ENCODE measurements at regions not wholly inside any gene's neighbourhood (a gene's known extent, or its start where the extent isn't known, plus 50 kb on each side); places are given as distances from the start of the nearest gene placed in this dataset.

- H3K27ac ChIP-seq (ENCODE audit: low read length) = no peak overlapping the region
- H3K9me3 ChIP-seq (ENCODE audit: control insufficient read depth, low read depth, low read length) = peaks cover 4% of the 10 kb centered on the region
- H3K27me3 ChIP-seq (ENCODE audit: control insufficient read depth, insufficient read depth, low read length) = no peaks in the 10 kb centered on the region
- H3K4me1 ChIP-seq (ENCODE audit: control insufficient read depth, insufficient read depth, low read length) = no peaks in the 10 kb centered on the region
- no peak for DNase-seq
- H3K4me3 ChIP-seq (ENCODE audit: low read length) = no peak overlapping the region
- H3K36me3 ChIP-seq (ENCODE audit: control insufficient read depth, insufficient read depth, low read length) = no peaks in the 10 kb centered on the region
- WGBS (ENCODE audit: insufficient coverage, low lambda C conversion rate) = 100% methylated on average over 1 of the region's 4 CpGs
Observed at GRCh38 chr7:155899596-155899995, 87.3 kb upstream of the SHH start.

GRCh38 chr7:155897758-155898386 lies 85.6 kb upstream of the SHH start:
- Histone ChIP-seq H3K27me3 (ENCODE audit: control insufficient read depth, insufficient read depth, low read length) (no peaks in the 10 kb centered on the region), H3K4me1 (ENCODE audit: control insufficient read depth, insufficient read depth, low read length) (no peaks in the 10 kb centered on the region), H3K9me3 (ENCODE audit: control insufficient read depth, low read depth, low read length) (peaks cover 4% of the 10 kb centered on the region), H3K4me3 (ENCODE audit: low read length) (no peak overlapping the region), H3K36me3 (ENCODE audit: control insufficient read depth, insufficient read depth, low read length) (no peaks in the 10 kb centered on the region), H3K27ac (ENCODE audit: low read length) (no peak overlapping the region)
- WGBS (ENCODE audit: insufficient coverage, low lambda C conversion rate) = 100% methylated on average over 1 of the region's 16 CpGs
- DNase-seq = no peak

- no peak for DNase-seq
- 83% methylated on average over 3 of the region's 6 CpGs for WGBS (ENCODE audit: insufficient coverage, low lambda C conversion rate)
- peaks cover 9% of the 10 kb centered on the region for H3K9me3 ChIP-seq (ENCODE audit: control insufficient read depth, low read depth, low read length)
Observed at GRCh38 chr7:155896531-155897263, 84.4 kb upstream of the SHH start.

GRCh38 chr7:155893664-155894063 lies 81.4 kb upstream of the SHH start:
- Histone ChIP-seq H3K36me3 (ENCODE audit: control insufficient read depth, insufficient read depth, low read length) (no peaks in the 10 kb centered on the region), H3K27ac (ENCODE audit: low read length) (no peak overlapping the region), H3K27me3 (ENCODE audit: control insufficient read depth, insufficient read depth, low read length) (no peaks in the 10 kb centered on the region), H3K4me1 (ENCODE audit: control insufficient read depth, insufficient read depth, low read length) (peaks cover 5% of the 10 kb centered on the region), H3K9me3 (ENCODE audit: control insufficient read depth, low read depth, low read length) (peaks cover 13% of the 10 kb centered on the region), H3K4me3 (ENCODE audit: low read length) (no peak overlapping the region)
- DNase-seq = no peak
- WGBS (ENCODE audit: insufficient coverage, low lambda C conversion rate) = no CpG with 5 or more reads among the region's 6 CpGs

More at GRCh38 chr7:155896531-155897263, 84.4 kb upstream of the SHH start:
- no peaks in the 10 kb centered on the region for H3K27me3 ChIP-seq (ENCODE audit: control insufficient read depth, insufficient read depth, low read length)
- H3K4me3 ChIP-seq (ENCODE audit: low read length) = no peak overlapping the region
- H3K27ac ChIP-seq (ENCODE audit: low read length) = no peak overlapping the region
- no peaks in the 10 kb centered on the region for H3K36me3 ChIP-seq (ENCODE audit: control insufficient read depth, insufficient read depth, low read length)
- H3K4me1 ChIP-seq (ENCODE audit: control insufficient read depth, insufficient read depth, low read length) = no peaks in the 10 kb centered on the region

GRCh38 chr7:155893176-155893575 lies 80.9 kb upstream of the SHH start:
- no peak overlapping the region for H3K4me3 ChIP-seq (ENCODE audit: low read length)
- H3K9me3 ChIP-seq (ENCODE audit: control insufficient read depth, low read depth, low read length) = peaks cover 13% of the 10 kb centered on the region
- peaks cover 5% of the 10 kb centered on the region for H3K4me1 ChIP-seq (ENCODE audit: control insufficient read depth, insufficient read depth, low read length)
- 63% methylated on average over 2 of the region's 12 CpGs for WGBS (ENCODE audit: insufficient coverage, low lambda C conversion rate)
- no peak overlapping the region for H3K27ac ChIP-seq (ENCODE audit: low read length)
- DNase-seq = no peak
- no peaks in the 10 kb centered on the region for H3K36me3 ChIP-seq (ENCODE audit: control insufficient read depth, insufficient read depth, low read length)
- H3K27me3 ChIP-seq (ENCODE audit: control insufficient read depth, insufficient read depth, low read length) = no peaks in the 10 kb centered on the region

GRCh38 chr7:155889636-155890511 lies 77.6 kb upstream of the SHH start:
- DNase-seq = peak; percentile 37 to 76
- no CpG with 5 or more reads among the region's 24 CpGs for WGBS (ENCODE audit: insufficient coverage, low lambda C conversion rate)
- no peaks in the 10 kb centered on the region for H3K36me3 ChIP-seq (ENCODE audit: control insufficient read depth, insufficient read depth, low read length)
- H3K27ac ChIP-seq (ENCODE audit: low read length) = no peak overlapping the region
- H3K27me3 ChIP-seq (ENCODE audit: control insufficient read depth, insufficient read depth, low read length) = no peaks in the 10 kb centered on the region
- peaks cover 13% of the 10 kb centered on the region for H3K9me3 ChIP-seq (ENCODE audit: control insufficient read depth, low read depth, low read length)
- no peak overlapping the region for H3K4me3 ChIP-seq (ENCODE audit: low read length)
- H3K4me1 ChIP-seq (ENCODE audit: control insufficient read depth, insufficient read depth, low read length) = peaks cover 5% of the 10 kb centered on the region

GRCh38 chr7:155887174-155887525 lies 74.9 kb upstream of the SHH start:
- WGBS (ENCODE audit: insufficient coverage, low lambda C conversion rate) = no CpG with 5 or more reads among the region's 11 CpGs
- Histone ChIP-seq H3K36me3 (ENCODE audit: control insufficient read depth, insufficient read depth, low read length) (no peaks in the 10 kb centered on the region), H3K9me3 (ENCODE audit: control insufficient read depth, low read depth, low read length) (peaks cover 13% of the 10 kb centered on the region), H3K4me1 (ENCODE audit: control insufficient read depth, insufficient read depth, low read length) (peaks cover 5% of the 10 kb centered on the region), H3K27me3 (ENCODE audit: control insufficient read depth, insufficient read depth, low read length) (no peaks in the 10 kb centered on the region), H3K27ac (ENCODE audit: low read length) (no peak overlapping the region), H3K4me3 (ENCODE audit: low read length) (no peak overlapping the region)
- DNase-seq = no peak

GRCh38 chr7:155886391-155887173 lies 74.3 kb upstream of the SHH start:
- Histone ChIP-seq H3K27me3 (ENCODE audit: control insufficient read depth, insufficient read depth, low read length) (no peaks in the 10 kb centered on the region), H3K4me1 (ENCODE audit: control insufficient read depth, insufficient read depth, low read length) (peaks cover 5% of the 10 kb centered on the region), H3K9me3 (ENCODE audit: control insufficient read depth, low read depth, low read length) (peaks cover 7% of the 10 kb centered on the region), H3K4me3 (ENCODE audit: low read length) (no peak overlapping the region), H3K36me3 (ENCODE audit: control insufficient read depth, insufficient read depth, low read length) (no peaks in the 10 kb centered on the region), H3K27ac (ENCODE audit: low read length) (no peak overlapping the region)
- no peak for DNase-seq
- no CpG with 5 or more reads among the region's 37 CpGs for WGBS (ENCODE audit: insufficient coverage, low lambda C conversion rate)

GRCh38 chr7:155885167-155886155 lies 73.2 kb upstream of the SHH start:
- Histone ChIP-seq H3K27me3 (ENCODE audit: control insufficient read depth, insufficient read depth, low read length) (no peaks in the 10 kb centered on the region), H3K27ac (ENCODE audit: low read length) (no peak overlapping the region), H3K9me3 (ENCODE audit: control insufficient read depth, low read depth, low read length) (no peaks in the 10 kb centered on the region), H3K36me3 (ENCODE audit: control insufficient read depth, insufficient read depth, low read length) (no peaks in the 10 kb centered on the region), H3K4me3 (ENCODE audit: low read length) (no peak overlapping the region), H3K4me1 (ENCODE audit: control insufficient read depth, insufficient read depth, low read length) (peaks cover 1% of the 10 kb centered on the region)
- peak in 1 of 2 donors; percentile 37 for DNase-seq
- 19% methylated on average over 3 of the region's 24 CpGs for WGBS (ENCODE audit: insufficient coverage, low lambda C conversion rate)
